H9 (cell line): ENCODE measurements at regions not wholly inside any gene's neighbourhood (a gene's known extent, or its start where the extent isn't known, plus 50 kb on each side); places are given as distances from the start of the nearest gene placed in this dataset.

Source experiments
- DNase-seq: peaks from one replicate; pipeline ENCODE4 v3.0.0-alpha.2; 2017
- H2AFZ ChIP-seq: one replicate; pipeline ENCODE4 v1.6.1; 2013; ENCODE audit warnings: mild to moderate bottlenecking, low read length, control low read depth, moderate library complexity
- H2AK5ac ChIP-seq: 2 replicates; pipeline ENCODE4 v1.6.1; 2013; ENCODE audit warnings: low read length, control low read depth, mixed read lengths; ENCODE audit not compliant: insufficient read length
- H2BK120ac ChIP-seq: one replicate; pipeline ENCODE4 v1.6.1; 2013; ENCODE audit warnings: low read depth, mild to moderate bottlenecking, low read length, control low read depth, inconsistent platforms; ENCODE audit not compliant: poor library complexity, severe bottlenecking
- H2BK12ac ChIP-seq: 2 replicates; pipeline ENCODE4 v1.6.1; 2013; ENCODE audit warnings: low read length, control low read depth, mixed read lengths, low read depth; ENCODE audit not compliant: insufficient read length
- H2BK15ac ChIP-seq: 2 replicates; pipeline ENCODE4 v1.6.1; 2013; ENCODE audit warnings: low read depth, low read length, control low read depth
- H2BK20ac ChIP-seq: one replicate; pipeline ENCODE4 v1.6.1; 2013; ENCODE audit warnings: low read depth, mild to moderate bottlenecking, low read length, control low read depth, inconsistent platforms; ENCODE audit not compliant: poor library complexity, severe bottlenecking
- H2BK5ac ChIP-seq: 2 replicates; pipeline ENCODE4 v1.6.1; 2013; ENCODE audit warnings: low read length, control low read depth, mixed read lengths; ENCODE audit not compliant: insufficient read length
- H3K14ac ChIP-seq: 2 replicates; pipeline ENCODE4 v1.6.1; 2013; ENCODE audit warnings: low read length, control low read depth; ENCODE audit not compliant: insufficient read depth
- H3K18ac ChIP-seq: 2 replicates; pipeline ENCODE4 v1.6.1; 2013; ENCODE audit warnings: low read depth, mild to moderate bottlenecking, mixed read lengths, low read length, control low read depth; ENCODE audit not compliant: insufficient read length
- H3K23ac ChIP-seq: 2 replicates; pipeline ENCODE4 v1.6.1; 2013; ENCODE audit warnings: low read length, control low read depth, mixed read lengths, low read depth; ENCODE audit not compliant: insufficient read length
- H3K23me2 ChIP-seq: 2 replicates; pipeline ENCODE4 v1.6.1; 2013; ENCODE audit warnings: low read depth, mild to moderate bottlenecking, mixed read lengths, low read length, control low read depth; ENCODE audit not compliant: insufficient read length, poor library complexity, severe bottlenecking
- H3K27ac ChIP-seq: 2 replicates; pipeline ENCODE4 v1.5.1; 2013; ENCODE audit warnings: low read length, control low read depth, mixed read lengths, low read depth; ENCODE audit not compliant: insufficient read length
- H3K27me3 ChIP-seq: 2 replicates; pipeline ENCODE4 v1.6.1; 2013; ENCODE audit warnings: low read length, control low read depth, inconsistent platforms; ENCODE audit not compliant: insufficient read depth
- H3K4ac ChIP-seq: 2 replicates; pipeline ENCODE4 v1.6.1; 2013; ENCODE audit warnings: low read depth, mild to moderate bottlenecking, control low read depth, inconsistent platforms, low read length, moderate library complexity
- H3K4me1 ChIP-seq: 2 replicates; pipeline ENCODE4 v1.6.1; 2013; ENCODE audit warnings: low read length, control low read depth, inconsistent platforms; ENCODE audit not compliant: insufficient read depth
- H3K4me2 ChIP-seq: 2 replicates; pipeline ENCODE4 v1.6.1; 2013; ENCODE audit warnings: low read length, control low read depth, mixed read lengths; ENCODE audit not compliant: insufficient read length, insufficient read depth
- H3K56ac ChIP-seq: 2 replicates; pipeline ENCODE4 v1.6.1; 2013; ENCODE audit warnings: low read depth, mild to moderate bottlenecking, mixed read lengths, low read length, control low read depth; ENCODE audit not compliant: insufficient read length
- H3K79me1 ChIP-seq: 2 replicates; pipeline ENCODE4 v1.6.1; 2013; ENCODE audit warnings: low read depth, mild to moderate bottlenecking, moderate library complexity, low read length, control low read depth, inconsistent platforms; ENCODE audit not compliant: insufficient read depth, poor library complexity, severe bottlenecking
- H3K79me2 ChIP-seq: 2 replicates; pipeline ENCODE4 v1.6.1; 2013; ENCODE audit warnings: low read length, control low read depth, inconsistent platforms; ENCODE audit not compliant: insufficient read depth
- H3K9ac ChIP-seq: 2 replicates; pipeline ENCODE4 v1.6.1; 2013; ENCODE audit warnings: low read length, control low read depth, mixed read lengths; ENCODE audit not compliant: insufficient read length; ENCODE audit errors: extremely low read depth
- H3K9me3 ChIP-seq: one replicate; pipeline ENCODE4 v1.6.1; 2013; ENCODE audit warnings: low read depth, low read length, inconsistent platforms; ENCODE audit not compliant: control insufficient read depth
- H3T11ph ChIP-seq: one replicate; pipeline ENCODE4 v1.6.1; 2013; ENCODE audit warnings: mild to moderate bottlenecking, low read length, control low read depth, inconsistent platforms
- H4K20me1 ChIP-seq: one replicate; pipeline ENCODE4 v1.6.1; 2013; ENCODE audit not compliant: control insufficient read depth, insufficient read length, insufficient read depth
- H4K5ac ChIP-seq: 2 replicates; pipeline ENCODE4 v1.6.1; 2013; ENCODE audit warnings: low read depth, mild to moderate bottlenecking, mixed read lengths, low read length, control low read depth; ENCODE audit not compliant: insufficient read length
- H4K8ac ChIP-seq: replicated peaks from 2 replicates; pipeline ENCODE4 v1.6.1; 2013; ENCODE audit warnings: low read length, control low read depth, mixed read lengths, low read depth; ENCODE audit not compliant: insufficient read length
- H4K91ac ChIP-seq: 2 replicates; pipeline ENCODE4 v1.6.1; 2013; ENCODE audit warnings: low read depth, mild to moderate bottlenecking, moderate library complexity, mixed read lengths, low read length, control low read depth; ENCODE audit not compliant: insufficient read length
- H3K27ac Mint-ChIP-seq, 3 experiments: 2 replicates in 2 of 3; 3 replicates in 1 of 3; pipeline ENCODE4 v1.8.0; 2020 to 2021; ENCODE audit warnings: mixed read lengths in 3 of 3, mild to moderate bottlenecking in 1 of 3, moderate library complexity in 1 of 3
- H3K27me3 Mint-ChIP-seq: 2 replicates; pipeline ENCODE4 v1.8.0; 2021; ENCODE audit warnings: low read depth, mild to moderate bottlenecking, moderate library complexity, mixed read lengths
- H3K36me3 Mint-ChIP-seq, 3 experiments: 2 replicates in 2 of 3; 3 replicates in 1 of 3; pipeline ENCODE4 v1.8.0; 2020 to 2021; ENCODE audit warnings: low read depth in 3 of 3, mixed read lengths in 3 of 3; ENCODE audit not compliant: insufficient read depth in 1 of 3
- H3K4me1 Mint-ChIP-seq, 2 experiments: 2 replicates each; pipeline ENCODE4 v1.8.0; 2020; ENCODE audit warnings: mixed read lengths in 2 of 2
- H3K4me3 Mint-ChIP-seq, 2 experiments: 2 replicates in 1 of 2; 3 replicates in 1 of 2; pipeline ENCODE4 v1.8.0; 2020 to 2021; ENCODE audit warnings: mild to moderate bottlenecking in 2 of 2, mixed read lengths in 2 of 2, moderate library complexity in 1 of 2
- H3K9me3 Mint-ChIP-seq, 2 experiments: 2 replicates in 1 of 2; 3 replicates in 1 of 2; pipeline ENCODE4 v1.8.0; 2020; ENCODE audit warnings: mild to moderate bottlenecking in 2 of 2, mixed read lengths in 2 of 2, moderate library complexity in 1 of 2
- CTCF ChIP-seq: fragments of 200-600 bp; sonication (generic); conservative IDR thresholded peaks from 3 replicates; pipeline ENCODE4 v1.8.0; 2021; ENCODE audit warnings: antibody characterized with exemption, mild to moderate bottlenecking
- WGBS: extraction: QIAGEN DNeasy Blood & Tissue Kit; methylation state at CpG from one replicate; pipeline ENCODE4 v1.1.7; 2013; ENCODE audit warnings: missing lambda C conversion rate, low lambda C conversion rate, mixed read lengths; ENCODE audit not compliant: insufficient read length; ENCODE audit errors: extremely low coverage; 5-methylcytosine and 5-hydroxymethylcytosine counted together

GRCh38 chr1:220962031-220962751, 82.9 kb downstream of the HLX start:
- Histone ChIP-seq H3K18ac (no peak overlapping the region), H4K20me1 (no peaks in the 10 kb centered on the region), H4K91ac (no peak overlapping the region), H2BK15ac (no peak overlapping the region), H3K4me2 (no peak overlapping the region), H2BK120ac (no peak overlapping the region), H3K79me1 (no peaks in the 10 kb centered on the region), H2AFZ (no peak overlapping the region), H3K9me3 (no peaks in the 10 kb centered on the region), H2BK5ac (no peak overlapping the region), H3K4me1 (no peaks in the 10 kb centered on the region), H3K23me2 (no peaks in the 10 kb centered on the region), H3K27me3 (no peaks in the 10 kb centered on the region), H3K23ac (no peak overlapping the region), H3K27ac (no peak overlapping the region), H3K9ac (no peak overlapping the region), H2BK20ac (no peak overlapping the region), H4K8ac (no peak overlapping the region), H3K14ac (no peak overlapping the region), H3K56ac (no peak overlapping the region), H3K4ac (no peak overlapping the region), H2BK12ac (no peak overlapping the region), H3T11ph (no peak overlapping the region), H3K79me2 (no peaks in the 10 kb centered on the region), H4K5ac (no peak overlapping the region), H2AK5ac (no peak overlapping the region)
- no peaks in the 10 kb centered on the region for H3K27me3 Mint-ChIP-seq
- no peaks in the 10 kb centered on the region for H3K36me3 Mint-ChIP-seq
- no peaks in the 10 kb centered on the region for H3K4me1 Mint-ChIP-seq
- no peak overlapping the region for H3K4me3 Mint-ChIP-seq
- H3K9me3 Mint-ChIP-seq, result no peaks in the 10 kb centered on the region
- no CpG with 5 or more reads among the region's 1 CpG for WGBS
- no peak for DNase-seq
- no peak overlapping the region for H3K27ac Mint-ChIP-seq
- TF ChIP-seq CTCF, result no peak
